HG03432 (cell line): ENCODE measurements at regions not wholly inside any gene's neighbourhood (a gene's known extent, or its start where the extent isn't known, plus 50 kb on each side); places are given as distances from the start of the nearest gene placed in this dataset.

Experiments used
- ATAC-seq: cut with Tn5 transposase; IDR thresholded peaks from one replicate; pipeline ENCODE4 v1.9.1; 2021; ENCODE audit warnings: mild to moderate bottlenecking, moderate library complexity; ENCODE audit not compliant: unreplicated experiment

GRCh38 chr12:88957358-88957757 lies 377.1 kb upstream of the KITLG start:
- ATAC-seq, result no peak

GRCh38 chr12:88955531-88955930 lies 375.3 kb upstream of the KITLG start:
- no peak for ATAC-seq

- ATAC-seq, result no peak
Observed at GRCh38 chr12:88953029-88953586, 372.8 kb upstream of the KITLG start.

GRCh38 chr12:88952562-88952942 lies 372.3 kb upstream of the KITLG start:
- ATAC-seq, result no peak

GRCh38 chr12:88951860-88952561 lies 371.7 kb upstream of the KITLG start:
- ATAC-seq, result no peak

- ATAC-seq, result no peak
Observed at GRCh38 chr12:88951177-88951576, 370.9 kb upstream of the KITLG start.

GRCh38 chr12:88947486-88948043 lies 367.3 kb upstream of the KITLG start:
- no peak for ATAC-seq

- ATAC-seq, result peak; percentile 79
Observed at GRCh38 chr12:88946372-88946997, 366.2 kb upstream of the KITLG start.

GRCh38 chr12:88945051-88945732 lies 364.9 kb upstream of the KITLG start:
- ATAC-seq, result no peak

GRCh38 chr12:88944397-88944796 lies 364.1 kb upstream of the KITLG start:
- ATAC-seq, result peak; percentile 64

GRCh38 chr12:88940854-88941253 lies 360.6 kb upstream of the KITLG start:
- no peak for ATAC-seq

GRCh38 chr12:88935856-88936255 lies 355.6 kb upstream of the KITLG start:
- ATAC-seq, result no peak

- ATAC-seq, result no peak
Observed at GRCh38 chr12:88934163-88934747, 354.0 kb upstream of the KITLG start.

- ATAC-seq, result no peak
Observed at GRCh38 chr12:88932457-88932856, 352.2 kb upstream of the KITLG start.

- ATAC-seq, result peak; percentile 68
Observed at GRCh38 chr12:88931598-88931997, 351.3 kb upstream of the KITLG start.

GRCh38 chr12:88925454-88925853 lies 345.2 kb upstream of the KITLG start:
- no peak for ATAC-seq

- ATAC-seq, result no peak
Observed at GRCh38 chr12:88924162-88924561, 343.9 kb upstream of the KITLG start.

GRCh38 chr12:88923631-88924030 lies 343.4 kb upstream of the KITLG start:
- no peak for ATAC-seq

GRCh38 chr12:88922816-88923215 lies 342.5 kb upstream of the KITLG start:
- no peak for ATAC-seq

- no peak for ATAC-seq
Observed at GRCh38 chr12:88921890-88922532, 341.7 kb upstream of the KITLG start.

- ATAC-seq, result no peak
Observed at GRCh38 chr12:88921434-88921833, 341.2 kb upstream of the KITLG start.
